ENCODE measurements at regions not wholly inside any gene's neighbourhood (a gene's known extent, or its start where the extent isn't known, plus 50 kb on each side); places are given as distances from the start of the nearest gene placed in this dataset.

DNA sequence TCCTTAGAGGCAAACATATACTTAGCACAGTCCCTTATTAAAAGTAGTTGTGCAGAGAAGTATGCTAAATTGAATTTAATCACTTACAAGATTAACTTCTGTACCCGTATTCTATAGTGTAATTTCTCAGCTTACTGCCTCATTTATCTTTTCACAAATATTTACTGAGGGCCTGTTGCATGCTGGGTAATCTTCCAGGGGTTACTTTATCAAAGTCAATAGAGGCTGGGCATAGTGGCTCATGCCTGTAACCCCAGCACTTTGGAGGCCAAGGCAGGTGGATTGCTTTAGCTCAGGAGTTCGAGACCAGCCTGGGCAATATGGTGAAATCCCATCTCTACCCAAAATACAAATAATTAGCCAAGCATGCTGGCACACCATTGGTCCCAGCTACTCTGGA, 111.7 kb upstream of the RAB27B start:
- DNase-seq (ENCODE audit: low read depth, low spot score) = no peak

DNA sequence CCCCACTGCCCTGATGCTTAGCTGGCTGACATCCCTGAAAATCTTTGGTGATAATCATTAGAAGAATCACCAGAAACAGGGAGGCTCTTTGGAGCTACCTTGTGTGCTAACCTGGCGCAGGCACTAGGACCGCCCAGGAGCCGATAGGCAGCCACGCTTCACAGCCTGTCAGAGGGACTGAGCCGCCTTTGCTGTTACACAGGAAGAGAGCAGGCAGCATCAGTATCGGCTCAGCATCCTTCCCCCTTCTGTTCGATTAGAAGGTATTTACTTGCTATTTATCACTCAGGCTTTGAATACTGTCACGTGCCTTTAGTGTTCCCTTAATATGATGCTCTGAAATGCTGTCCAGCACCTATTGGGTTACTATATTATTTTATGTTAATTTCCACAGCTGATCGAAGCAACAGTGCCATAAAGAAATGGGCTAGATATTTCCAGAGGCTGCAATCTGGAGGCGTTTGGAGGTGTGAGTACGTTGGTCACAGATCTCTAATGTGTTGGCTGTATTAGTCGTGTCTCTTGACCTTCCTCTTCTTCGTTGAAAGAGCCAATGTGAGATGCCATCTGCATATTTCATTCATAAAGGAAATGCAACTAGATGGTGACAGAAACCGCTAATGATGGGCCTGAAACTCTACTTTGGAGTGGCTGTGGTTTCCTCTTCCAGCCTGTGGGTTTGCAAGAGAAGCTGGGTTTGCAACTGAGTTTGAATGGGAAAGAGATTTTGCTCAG, 110.4 kb upstream of the RAB27B start:
- DNase-seq (ENCODE audit: low read depth, low spot score) = peak; percentile 52

DNA sequence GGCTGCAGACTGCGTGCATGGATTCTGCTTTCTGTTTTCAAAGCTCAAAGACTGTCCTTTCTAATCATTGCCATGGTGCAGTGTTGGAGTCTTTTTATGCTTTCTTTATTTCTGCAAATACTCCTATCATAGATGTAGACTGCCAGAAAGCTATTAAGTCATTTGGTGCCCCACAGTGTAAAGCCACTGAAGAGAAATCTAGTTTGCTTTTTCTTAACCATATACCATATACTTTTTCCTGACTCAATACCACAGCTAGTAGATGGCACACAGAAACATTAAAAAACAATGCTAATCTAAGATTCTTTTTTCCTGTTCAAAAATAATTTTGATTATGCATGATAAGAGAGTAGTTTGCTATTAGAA, 109.9 kb upstream of the RAB27B start:
- no peak for DNase-seq (ENCODE audit: low read depth, low spot score)

DNA sequence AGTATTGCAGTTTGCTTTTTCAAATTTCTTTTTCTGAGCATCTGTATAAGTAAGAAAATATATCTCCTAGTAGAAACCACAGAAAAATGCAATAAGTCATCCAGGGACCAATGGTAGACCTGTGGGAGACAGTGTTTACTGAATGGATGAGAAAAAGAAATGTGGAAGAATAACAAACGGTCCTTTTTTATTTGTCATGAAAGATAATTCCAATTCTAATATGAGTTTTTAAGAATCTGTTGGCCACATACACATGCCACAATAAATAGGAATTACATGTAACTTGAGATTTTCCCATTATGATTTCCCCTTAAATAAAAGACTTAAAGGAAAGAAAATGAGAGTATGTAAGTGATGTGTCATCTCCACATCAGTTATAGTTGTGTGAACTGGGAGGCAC, 107.7 kb upstream of the RAB27B start:
- no peak for DNase-seq (ENCODE audit: low read depth, low spot score)

DNA sequence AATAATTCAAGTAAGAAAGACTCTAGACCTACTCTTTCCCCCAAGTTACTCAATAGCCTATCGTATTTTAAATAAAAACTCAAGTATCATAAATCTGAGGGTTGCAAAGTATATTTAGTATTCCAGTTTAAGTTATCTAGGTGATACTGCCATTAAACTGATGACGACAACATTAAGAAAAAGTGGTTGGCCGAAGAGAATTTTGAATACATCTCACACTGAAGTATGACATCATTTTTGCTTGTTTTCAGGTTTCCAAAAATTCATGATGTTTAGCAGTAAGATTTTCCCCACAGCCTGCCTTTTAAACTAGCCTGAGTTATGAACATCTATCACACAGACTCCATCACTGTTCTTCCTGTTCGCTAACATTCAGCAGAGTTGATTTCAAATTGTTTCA, 102.1 kb upstream of the RAB27B start:
- DNase-seq (ENCODE audit: low read depth, low spot score) = no peak

DNA sequence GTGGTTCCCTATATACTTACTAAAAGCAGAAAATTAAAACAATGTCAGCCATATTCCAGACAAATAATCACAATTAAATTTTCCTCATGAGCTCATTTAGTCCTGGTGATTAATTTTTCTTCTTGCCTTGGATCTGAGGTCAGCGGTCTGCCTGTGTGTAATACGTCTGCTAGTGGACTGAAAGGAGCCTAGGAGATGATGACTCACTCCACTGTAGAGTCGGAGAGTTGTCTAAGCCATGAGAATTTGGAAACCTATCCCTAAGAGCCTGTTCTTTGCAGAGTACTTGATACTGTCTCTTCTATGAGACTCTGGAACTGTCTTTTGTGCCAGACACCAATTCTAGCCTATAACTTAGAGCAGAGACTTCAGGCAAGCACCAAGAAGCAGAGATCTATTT, 94.2 kb upstream of the RAB27B start:
- DNase-seq (ENCODE audit: low read depth, low spot score) = peak; percentile 85

DNA sequence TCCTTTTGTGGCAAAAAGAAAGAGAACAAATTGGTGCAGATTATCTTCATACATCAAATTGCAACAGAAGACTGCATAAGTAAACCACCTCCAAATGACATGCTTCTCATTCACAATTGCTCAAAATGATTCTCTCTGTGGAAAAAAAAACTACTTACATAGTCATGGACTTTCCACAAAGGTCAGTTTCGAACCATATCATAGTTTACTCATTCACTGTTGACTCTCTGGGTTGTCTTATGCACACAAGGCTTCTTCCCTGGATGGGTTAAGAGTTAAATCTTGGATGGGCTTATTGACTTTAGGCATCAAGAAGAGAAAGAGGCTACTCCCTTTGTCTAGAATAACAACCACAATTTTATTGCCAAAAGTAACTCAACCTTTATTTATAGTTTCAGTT, 91.3 kb upstream of the RAB27B start:
- no peak for DNase-seq (ENCODE audit: low read depth, low spot score)

DNA sequence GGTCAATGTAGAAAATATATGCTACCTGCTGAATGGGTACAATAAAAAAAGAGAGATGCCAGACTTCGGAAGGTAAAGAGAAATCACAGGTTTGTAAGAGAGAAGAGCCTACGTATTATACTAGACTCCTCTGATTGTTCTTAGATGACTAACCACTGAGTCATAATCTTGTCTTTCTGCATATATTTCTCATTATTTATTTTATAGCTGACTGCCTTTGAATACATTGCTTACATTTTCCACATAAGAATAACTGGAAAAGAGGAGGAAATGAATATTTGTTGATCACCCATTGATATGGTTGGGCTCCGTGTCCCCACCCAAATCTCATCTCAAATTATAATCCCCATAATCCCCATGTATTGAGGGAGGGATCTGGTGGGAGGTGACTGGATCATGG, 90.3 kb upstream of the RAB27B start:
- DNase-seq (ENCODE audit: low read depth, low spot score) = no peak

DNA sequence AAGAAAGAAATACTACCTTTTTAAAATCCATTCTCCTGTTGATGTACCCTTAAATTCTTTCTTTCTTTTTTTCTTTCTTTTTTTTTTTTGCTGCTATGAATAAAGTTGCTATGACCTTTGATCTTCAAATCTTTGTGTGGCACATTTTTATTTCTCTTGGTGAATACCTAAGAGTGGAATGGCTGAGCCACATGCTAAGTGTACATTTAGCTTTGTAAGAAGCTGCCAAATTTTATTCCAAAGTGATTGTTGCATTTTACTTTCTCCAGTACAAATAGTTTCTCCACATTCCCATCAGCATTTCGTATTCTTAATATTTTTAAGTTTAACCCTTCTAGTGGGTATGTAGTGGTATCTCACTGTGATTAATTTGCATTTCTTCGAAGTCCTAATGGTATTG, 88.8 kb upstream of the RAB27B start:
- DNase-seq (ENCODE audit: low read depth, low spot score) = no peak

DNA sequence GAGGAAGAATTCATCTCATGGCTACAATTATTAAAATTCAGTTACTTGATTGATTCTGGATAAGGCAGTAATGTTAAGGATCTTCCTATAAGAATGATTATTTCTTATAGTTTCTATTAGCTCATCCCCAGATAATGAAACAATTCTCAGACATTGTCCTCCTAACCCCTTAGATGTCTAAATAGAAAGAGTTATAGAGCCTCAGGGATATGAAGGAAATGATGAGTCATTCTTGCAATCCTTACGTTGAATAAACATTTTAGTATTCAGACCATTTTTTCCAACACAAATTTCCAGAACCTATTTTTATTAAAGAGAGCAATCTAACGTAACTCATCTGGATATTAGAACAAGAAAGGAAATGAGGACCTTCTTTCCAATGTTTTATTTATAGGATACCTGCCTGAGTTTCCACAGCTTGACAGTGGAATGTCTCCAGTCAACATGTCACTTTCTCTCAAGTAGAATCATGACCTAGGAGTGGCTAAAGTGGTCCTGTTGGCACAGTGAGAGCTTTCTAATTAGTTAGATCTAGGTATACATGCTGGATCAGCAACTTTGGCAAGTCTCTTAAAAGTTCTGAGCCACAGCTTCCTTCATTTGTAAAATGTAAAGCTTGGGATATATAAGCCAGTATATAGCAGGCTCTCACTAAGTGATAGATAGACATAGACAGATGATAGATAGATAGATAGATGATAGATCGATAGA, 88.0 kb upstream of the RAB27B start:
- no peak for DNase-seq (ENCODE audit: low read depth, low spot score)

DNA sequence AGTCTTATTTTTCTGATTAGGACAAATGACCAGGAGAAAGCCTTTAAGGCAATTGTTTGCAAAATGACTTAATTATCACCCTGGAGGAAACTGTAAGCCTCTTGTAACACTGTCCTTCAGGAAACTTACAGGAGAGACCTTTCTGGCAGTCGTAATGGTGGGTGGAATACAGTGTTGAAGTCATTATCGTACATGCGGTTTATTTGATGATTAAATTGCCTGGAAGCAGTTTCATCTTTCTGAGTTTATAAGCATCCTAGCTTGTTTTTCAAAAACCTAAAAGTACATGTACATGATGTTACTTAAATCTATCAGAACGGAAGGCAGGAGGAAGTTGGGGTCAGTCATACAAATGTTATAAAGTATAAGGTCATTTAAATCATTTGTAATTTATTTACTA, 86.2 kb upstream of the RAB27B start:
- no peak for DNase-seq (ENCODE audit: low read depth, low spot score)

DNA sequence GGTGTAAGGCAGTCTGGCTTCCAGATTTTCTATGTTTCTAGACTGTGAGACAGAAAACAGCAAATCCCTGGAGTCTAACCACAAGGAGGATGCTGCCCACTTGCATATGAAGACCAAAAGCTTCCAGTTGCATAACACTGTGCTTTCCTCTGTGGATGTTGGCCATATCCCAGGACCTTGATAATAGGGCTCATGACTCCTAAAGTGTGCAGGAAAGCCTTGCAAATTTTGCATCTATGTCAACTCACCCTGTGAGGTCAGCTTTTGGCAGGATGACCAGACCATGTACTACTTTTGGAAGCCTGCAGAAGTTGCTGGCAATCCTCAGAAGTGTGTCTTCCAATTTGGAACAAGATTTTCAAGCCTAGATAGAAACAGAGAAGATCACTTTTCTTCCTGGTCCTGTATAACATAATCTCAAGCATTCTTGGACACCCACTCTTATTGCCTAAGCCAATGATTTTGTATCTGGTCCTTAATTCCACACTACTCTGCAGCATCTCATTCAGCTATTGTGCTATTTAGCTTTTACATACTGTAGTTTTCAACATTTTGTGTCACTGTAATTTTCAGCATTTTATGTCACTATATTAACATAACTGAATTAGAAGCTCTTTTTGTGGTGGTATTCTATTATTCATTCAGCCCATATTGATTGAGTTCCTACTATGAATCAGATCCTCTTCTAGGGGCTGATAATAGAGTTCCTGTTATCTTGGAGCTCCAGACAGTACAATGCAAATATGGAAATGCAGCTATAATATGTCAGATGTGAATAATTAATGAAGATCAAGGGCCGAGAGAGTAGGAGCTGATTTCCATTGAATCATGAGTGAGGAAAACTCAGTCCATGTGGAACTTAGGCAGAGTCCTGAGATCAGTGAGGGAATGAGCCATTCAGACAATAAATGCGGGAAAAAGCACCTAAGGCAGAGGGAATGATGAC, 85.3 kb upstream of the RAB27B start:
- DNase-seq (ENCODE audit: low read depth, low spot score) = peak; percentile 93

DNA sequence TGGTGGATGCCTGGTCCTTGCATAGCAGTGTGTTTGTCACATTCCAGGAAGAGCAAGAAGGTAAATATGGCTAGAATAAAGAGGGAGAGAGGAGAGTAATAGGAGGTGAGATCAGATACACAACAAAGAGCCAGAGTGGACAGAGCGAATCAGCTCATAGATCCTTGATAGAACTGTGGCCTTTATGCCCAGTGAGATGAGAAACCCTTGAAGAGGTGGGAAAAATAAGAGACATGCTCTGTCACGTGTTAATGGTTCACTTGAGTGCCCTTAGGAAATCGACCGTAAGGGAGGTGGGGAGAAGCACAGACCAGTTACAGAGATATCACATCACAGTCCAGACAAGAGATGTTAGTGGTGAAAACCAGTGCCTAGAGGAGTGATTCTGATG, 84.7 kb upstream of the RAB27B start:
- no peak for DNase-seq (ENCODE audit: low read depth, low spot score)

DNA sequence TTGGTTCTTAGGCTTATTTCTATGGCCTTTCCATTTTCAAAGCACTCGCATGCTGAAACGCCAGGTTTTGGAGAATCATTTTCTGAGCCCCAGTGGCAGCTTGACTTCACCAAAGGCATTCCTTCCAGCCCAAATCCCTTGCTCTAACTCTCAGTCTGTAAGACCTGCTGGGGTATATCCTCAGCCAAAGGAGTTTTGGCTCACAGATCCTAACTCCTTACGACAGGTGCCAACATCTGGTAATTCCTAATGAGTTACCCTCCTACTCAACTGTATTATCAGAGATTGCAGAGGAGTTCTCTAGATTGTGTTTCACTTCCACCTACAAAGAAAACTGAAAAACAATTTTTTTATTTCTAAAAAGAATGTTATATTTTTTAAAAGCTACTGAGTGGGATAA, 79.0 kb upstream of the RAB27B start:
- DNase-seq (ENCODE audit: low read depth, low spot score) = no peak

DNA sequence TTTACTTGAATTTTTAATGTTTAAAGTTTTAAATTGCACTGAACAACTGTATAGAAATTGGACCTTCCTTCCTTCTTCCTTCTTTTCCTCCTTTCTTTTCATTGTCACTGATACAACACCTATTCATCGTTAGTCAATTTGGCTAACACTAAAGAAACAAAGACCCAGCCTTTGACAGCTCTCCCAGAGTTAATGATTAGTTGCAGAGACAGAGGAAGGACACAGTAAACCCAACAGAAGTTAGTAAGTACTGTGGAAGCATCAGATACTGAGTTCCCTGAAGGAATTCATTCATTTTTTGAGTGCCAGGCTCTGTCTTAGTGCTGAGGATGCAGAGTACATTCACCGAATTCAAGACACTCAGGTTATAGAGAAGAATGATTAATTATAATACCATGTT, 77.9 kb upstream of the RAB27B start:
- no peak for DNase-seq (ENCODE audit: low read depth, low spot score)

DNA sequence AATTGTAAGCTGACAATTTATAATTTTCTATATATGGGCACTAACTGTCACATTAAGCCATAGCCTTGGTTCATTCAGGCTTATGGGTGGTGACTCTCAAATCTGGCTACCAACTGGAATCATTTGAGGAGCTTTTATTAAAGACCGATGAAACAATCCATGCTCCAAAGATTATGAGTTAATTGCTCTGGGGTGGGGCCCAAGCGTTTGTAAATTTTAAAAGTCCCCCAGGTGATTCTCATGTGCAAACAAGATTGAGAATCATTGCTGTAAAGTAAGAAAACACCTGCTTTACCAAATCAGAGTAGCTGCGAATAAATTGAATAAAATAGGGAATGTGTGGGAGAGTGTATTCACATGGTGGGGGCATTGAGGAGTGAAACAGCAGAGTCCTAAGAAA, 76.1 kb upstream of the RAB27B start:
- no peak for DNase-seq (ENCODE audit: low read depth, low spot score)

DNA sequence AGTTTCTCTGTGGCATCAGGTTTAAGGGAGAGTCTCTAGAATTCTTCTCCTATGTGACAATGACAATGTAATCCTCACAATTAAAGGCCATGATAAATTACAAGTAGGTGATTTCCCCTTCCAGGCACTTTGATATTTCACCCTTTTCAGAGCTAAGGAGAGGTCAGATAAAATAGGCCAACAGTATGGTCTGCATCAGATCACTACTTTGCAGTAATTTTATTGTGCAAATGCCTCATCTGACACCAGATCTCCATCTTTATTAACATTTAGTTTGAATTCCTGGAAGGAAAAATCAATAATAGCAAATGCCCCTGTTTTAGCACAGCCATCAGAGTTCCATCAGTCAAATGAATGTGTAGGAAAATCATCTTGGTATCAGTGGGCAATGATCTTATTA, 72.8 kb upstream of the RAB27B start:
- DNase-seq (ENCODE audit: low read depth, low spot score) = no peak

DNA sequence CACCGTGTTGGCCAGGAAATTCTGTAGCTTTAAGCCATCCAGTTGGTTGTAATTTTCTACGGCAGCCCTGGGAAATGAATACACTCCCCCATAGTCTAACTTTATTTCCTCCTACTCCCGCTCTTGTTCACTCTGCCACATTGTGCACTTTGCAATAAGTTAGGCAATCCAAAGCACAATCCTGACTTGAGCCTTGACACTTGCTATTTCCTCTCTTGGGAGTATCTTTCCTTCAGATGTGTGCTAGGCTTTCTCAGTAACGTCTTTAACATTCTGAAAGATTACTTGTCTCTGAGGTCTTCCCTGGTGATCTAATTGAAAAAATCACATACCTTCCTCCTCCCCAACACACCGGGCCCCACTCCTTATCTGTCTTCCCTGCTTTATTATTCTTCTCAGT, 65.9 kb upstream of the RAB27B start:
- DNase-seq (ENCODE audit: low read depth, low spot score) = no peak

DNA sequence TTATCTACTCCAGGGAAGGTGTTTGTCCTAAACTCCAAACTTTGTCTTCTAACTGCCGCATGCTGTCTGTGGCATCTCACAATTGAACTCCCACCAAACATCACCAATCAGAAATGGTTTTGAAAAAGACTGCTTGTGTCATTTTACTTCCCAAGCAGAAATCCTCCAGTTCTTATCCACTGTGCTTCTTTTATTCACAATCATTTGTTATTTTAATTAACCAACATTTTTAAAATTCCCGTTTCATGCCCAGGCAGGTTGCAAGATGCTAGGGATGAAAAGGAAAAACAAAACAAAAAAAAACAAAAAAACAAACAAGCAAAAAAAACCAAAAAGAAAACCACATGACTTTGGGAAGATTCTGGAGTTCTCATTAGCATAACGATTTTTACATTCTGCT, 63.5 kb upstream of the RAB27B start:
- no peak for DNase-seq (ENCODE audit: low read depth, low spot score)

DNA sequence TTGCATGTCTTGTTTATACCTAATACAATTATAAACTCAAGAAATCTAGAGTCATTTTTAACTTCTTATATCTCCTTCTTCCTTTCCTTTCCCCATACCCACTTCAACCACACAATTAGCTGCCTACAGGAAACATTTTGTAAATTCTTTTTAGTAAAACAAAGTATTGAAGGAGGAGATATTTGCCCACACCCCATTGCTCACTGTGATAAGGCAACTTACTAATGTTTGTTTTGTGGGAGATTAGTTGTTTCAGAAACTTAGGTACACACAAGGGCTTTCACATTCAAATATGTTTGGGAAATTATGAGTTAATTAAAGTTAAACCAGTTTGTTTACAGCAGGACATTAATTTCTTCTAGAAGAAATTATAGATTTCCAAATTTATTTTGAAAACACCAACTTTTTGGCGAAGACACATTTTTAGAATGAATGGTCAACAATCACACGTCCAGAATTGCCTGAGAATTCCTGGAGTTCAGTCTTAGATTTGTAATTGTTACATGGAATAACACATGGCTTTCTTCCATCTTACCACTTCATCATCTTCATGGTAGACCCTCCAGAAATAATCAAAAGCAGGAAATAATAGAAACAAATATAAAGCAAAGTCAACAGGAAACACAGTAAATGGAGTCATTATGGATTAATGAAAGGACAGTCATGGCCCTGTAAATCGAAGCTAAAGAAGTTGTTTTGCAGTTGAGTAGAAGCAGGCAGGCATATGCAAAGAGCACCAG, 62.5 kb upstream of the RAB27B start:
- no peak for DNase-seq (ENCODE audit: low read depth, low spot score)

DNA sequence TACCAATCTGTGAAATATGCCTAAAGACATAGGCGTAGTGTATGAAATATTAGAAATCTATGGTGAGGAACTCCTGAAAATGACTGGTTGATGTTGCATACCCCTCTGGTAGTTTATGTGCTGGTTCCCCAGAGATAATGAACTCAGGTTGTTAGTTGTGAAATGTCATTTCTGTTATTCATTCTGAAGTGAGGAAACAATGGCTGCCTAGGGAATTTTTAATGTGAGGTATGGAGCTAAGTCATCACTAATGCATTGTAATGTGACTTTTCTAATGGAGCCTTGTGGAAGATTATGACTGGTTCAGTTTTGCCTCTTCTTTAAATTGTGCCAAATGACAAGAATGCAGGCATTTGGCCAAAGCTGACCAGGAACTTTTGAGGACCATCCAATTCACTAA, 61.6 kb upstream of the RAB27B start:
- no peak for DNase-seq (ENCODE audit: low read depth, low spot score)

DNA sequence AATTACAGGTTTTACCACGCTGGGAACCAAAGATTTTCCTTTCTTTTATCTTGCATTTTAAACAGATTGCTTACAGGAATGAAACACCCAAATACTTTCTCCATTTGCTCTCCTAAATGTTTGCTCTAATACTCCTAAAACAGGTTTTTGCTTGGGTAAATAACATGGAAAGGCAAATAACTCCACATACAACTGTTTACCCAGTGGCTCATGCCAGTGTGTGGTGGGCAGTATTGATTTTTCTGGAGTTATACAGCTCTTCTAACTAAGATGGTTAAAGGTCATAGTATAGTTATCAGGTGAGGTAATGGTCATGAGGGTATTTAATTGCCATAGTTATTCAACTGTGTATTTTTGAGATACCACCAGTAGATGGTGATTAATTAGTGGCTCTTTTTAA, 61.2 kb upstream of the RAB27B start:
- DNase-seq (ENCODE audit: low read depth, low spot score) = no peak

Data from astrocyte of the hippocampus (primary cell).